ENCODE measurements at regions not wholly inside any gene's neighbourhood (a gene's known extent, or its start where the extent isn't known, plus 50 kb on each side); places are given as distances from the start of the nearest gene placed in this dataset.
"Not testable (repeated sequence)": the region's sequence is repeated elsewhere in the genome, so short reads cannot be mapped to it uniquely, and the experiment has no call there.

DNA sequence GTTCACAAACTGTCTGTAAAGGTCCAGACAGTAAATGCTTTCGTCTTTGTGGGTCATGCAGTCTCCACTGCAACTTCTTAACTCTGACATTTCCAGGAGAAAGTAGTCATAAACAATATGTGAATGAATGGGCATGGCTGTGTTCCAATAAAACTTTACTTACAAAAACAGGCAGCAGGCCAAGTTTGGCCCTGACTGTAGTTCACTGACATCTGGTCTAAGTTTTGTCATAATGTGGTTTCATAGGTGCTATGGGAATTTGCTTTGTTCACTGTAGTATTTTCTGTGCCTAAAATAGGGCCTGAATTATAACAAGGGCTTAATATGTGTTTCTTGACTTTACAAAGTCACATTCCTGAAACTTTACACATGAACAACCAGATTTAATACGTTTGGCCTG, 186.0 kb upstream of the KBTBD8 start:
- no peak for DNase-seq

DNA sequence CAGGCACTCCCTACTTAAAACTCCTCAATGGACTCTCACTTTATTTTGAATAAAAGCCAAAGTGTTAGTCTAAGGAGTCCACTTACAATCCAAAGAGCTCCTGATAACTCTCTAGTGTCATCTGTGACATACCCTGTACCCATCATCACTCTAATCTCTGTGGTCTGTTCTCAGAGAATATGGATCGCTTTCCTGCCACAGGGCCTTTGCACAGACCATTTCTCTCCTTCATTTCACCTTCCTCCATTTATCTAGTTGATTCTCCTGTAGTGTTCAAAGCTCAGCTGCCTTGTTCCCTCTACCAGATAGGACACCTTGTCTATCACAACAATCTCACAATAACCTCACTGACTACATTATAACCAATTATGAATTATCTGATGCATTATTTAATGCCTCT, 185.4 kb upstream of the KBTBD8 start:
- DNase-seq = no peak

DNA sequence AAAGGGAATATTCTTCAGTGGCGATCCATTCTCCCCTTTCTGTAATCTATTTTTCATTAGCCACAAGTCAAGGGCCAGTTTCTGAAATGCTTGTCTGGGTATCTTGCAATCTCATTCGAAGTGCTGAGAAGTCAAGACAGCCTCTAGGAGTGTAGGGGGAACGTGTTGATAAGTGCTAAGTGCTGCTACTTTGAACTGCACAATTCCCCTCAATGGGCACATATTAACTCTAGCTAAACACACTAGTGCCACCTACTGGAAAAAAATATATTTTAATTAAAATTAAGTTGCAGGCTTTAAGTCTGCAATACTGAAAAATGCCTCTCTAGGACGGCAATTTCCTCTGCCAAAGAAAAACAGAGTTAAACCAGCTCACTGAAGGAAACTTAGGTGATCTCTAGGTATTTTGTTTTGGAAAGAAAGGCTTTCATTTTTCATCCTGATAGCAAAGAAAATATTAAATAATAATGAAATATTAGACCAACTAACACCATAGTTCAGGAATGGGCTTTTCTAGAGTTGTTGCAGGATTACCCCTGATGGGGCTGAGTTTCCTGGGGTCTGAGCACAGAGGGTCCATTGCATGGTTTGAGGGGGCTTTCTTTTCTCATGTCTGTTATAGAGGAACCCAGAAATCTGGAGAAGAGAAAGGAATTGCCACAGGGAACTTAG, 181.9 kb upstream of the KBTBD8 start:
- DNase-seq = peak; percentile 41

DNA sequence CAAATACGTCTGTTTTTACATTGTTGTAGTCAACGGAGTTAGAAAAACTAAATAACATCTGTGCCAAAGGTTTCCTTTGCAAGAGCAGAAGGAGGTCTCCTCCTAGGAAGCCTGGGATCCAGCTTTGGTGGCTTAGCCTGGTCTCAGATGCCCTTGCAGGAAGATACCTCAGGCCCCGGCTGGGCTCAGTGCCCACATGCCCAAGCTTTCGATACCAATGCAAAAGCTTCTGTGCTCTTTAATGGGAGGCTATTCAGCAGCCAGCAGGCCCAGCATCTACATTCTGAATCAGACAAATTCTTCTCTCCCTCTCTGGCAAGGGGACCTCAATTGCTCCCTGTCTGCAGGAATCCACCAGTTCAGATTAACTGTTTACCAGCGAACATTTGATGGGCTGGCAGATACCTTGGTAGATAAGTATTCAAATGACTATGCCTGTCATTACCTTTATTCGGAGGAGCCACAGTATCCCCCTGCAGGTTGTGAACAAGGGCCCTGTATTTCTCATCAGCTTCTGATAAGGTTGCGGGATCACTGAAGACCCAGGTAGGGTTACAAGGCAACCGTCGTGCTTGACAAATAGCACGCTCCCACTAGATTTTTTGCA, 180.1 kb upstream of the KBTBD8 start:
- DNase-seq = no peak

DNA sequence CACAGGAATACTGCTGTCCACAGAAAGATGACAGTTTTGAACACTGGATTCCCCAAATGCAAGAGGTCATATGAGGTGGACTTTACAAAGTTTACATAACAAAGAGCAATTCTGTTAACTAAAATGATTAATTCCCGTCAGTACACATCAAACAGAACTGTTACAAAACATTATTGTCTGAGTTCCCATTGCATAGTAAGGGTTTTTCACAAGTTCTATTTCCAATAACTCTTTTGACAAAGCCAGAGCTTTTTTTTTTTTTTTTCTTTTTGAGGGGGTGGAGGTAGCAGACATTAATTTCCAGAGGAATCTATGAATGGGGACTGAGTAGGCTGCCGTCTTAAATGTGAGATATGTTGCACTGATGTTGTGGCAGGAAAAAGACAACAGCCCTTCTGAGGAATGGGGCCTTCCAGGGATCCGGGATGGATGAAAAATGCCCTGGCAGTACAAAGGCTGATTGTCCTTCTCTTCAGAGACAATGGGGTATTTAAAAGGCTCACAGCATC, 178.1 kb upstream of the KBTBD8 start:
- DNase-seq = no peak

DNA sequence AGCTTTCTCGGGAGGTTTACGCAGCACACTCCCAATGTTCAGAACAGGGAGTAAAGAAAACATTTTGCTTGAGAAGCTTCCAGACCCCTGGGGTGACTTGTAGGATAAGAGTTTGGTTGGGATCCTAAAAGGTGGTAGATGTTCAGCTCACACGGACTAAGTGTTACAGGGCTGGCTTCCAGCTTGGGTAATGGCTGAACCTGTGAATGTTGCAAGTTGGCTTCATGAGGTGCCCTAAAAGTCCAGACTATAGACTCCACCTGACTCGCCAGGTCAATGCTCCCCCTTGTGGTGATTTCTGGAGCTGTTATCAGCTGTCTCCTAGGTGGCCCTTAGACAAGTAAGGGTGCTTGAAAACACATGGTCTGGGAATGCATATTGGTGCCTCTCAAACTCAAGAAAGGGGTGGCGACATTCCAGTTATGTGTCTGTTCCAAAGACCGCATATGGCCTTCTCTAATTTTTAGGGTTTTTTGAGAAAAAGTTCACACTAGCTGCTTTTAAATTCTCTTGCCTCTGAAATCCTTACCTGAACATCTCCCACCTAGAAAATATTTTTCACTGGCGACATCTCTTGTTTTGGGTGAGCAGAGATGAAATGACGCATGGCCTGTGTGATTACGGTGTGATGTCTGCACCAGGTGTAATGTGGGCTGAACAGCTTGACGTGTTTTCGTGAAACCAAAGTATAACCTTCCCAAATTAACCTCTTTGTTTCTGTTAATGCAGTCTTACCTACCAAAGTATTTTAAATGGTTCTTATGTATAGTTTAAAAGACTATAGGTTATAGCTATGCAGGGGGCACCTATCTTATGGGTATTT, 175.7 kb upstream of the KBTBD8 start:
- peak; percentile 7 for DNase-seq

DNA sequence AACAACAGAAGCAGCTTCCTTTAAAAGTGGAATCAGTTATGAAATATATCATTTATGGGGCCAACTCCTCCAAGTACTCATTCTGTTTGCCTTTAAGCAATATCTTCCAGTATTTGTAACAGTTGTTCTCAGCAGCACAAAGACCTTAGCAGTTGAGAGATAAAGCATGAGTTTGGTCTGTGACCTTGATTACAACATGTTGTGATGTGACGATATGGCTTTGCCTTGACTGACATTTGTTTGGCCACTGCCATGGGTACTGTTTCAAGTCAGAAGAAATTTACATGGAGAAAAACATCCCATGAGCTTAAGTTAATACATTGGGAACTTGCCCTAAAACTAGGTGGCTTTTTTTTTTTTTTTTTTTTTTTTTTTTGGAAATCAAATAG, 175.1 kb upstream of the KBTBD8 start:
- no peak for DNase-seq

DNA sequence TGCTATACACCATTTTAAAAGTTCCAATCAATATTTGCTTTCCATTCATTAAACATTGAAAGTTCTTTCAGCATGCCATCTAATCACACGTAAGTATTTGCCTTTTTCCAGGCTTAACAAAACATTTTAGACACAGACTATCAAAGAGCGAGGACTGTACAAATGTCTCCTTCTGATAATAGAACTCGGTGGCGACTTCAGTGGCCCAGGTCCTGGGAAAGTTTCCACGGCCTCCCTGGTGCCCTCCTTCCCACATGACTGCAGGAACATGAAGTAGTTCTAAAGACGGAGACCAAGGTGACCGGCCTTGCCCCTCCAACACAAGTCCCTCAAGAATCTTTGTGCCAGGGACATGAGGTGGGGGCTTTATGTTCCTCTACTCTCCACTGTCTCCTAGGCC, 174.6 kb upstream of the KBTBD8 start:
- no peak for DNase-seq

DNA sequence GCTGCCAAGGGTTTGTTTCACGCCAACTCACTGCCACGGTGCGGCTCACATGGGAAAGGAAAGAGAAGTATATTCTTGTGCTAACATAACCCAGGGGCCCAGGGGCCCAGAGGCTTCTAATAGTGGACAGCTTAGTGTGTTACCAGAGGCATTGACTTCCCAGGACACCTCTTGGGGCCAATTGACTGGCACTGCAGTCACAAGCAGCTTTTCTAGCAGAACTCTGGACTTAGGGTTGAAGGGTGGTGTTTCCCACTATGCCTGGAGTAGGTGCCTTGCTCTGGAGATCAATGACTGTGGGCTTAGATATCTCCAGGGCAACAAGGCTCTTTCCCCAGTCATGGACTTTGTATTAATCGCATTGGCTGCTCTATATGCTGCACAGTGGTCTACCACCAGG, 172.7 kb upstream of the KBTBD8 start:
- no peak for DNase-seq

DNA sequence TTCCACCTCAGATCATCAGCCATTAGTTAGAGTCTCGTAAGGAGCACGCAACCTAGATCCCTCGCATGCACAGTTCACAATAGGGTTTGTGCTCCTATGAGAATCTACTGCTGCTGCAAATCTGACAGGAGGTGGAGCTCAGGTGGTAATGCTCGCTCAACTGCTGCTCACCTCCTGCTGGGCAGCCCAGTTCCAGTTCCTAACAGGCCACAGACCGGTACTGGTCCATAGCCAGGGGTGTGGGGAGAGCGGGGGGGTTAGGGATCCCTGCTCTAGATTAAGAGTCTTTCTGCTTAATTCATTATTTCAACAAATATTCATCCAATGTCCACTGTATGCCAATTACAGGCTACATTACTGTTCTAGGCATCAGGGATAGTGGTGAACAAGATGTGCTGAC, 170.4 kb upstream of the KBTBD8 start:
- DNase-seq = no peak

DNA sequence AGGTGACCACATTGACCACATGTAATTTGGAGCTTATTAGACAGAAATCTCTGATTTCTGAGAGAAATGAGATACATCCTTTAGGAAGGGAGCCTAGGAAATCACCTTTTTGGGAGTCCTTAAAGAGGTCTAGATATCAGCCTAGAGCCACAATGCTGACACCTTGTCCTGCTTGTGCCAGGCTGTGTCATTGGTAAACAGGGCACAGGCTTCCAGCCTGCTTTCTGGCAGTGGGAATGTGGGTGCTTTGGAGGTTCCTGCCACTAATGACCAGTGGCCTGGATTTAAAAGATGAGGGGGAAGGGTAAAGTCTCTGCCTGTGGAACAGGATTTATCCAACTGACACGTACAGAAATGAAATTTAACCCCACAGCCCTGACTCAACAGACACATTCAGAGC, 169.8 kb upstream of the KBTBD8 start:
- no peak for DNase-seq

DNA sequence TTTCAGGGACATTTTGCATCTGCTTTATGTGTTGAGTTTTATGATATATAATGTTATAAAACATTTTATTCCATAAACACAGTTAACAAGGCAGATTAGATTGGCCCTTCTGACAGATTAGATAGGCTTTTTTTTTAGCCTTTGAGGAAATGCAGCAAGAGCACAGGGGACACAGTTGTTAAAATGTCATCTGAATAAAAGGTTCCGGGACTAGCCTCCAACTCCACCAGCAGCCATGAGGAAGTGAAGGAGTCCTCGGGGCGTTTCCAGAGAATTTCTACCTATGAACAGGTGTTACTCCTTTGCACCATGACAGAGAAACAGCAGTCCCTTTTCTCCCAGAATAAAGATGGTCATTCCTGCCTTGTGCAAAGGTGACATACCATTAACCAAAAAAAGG, 167.8 kb upstream of the KBTBD8 start:
- DNase-seq = no peak

DNA sequence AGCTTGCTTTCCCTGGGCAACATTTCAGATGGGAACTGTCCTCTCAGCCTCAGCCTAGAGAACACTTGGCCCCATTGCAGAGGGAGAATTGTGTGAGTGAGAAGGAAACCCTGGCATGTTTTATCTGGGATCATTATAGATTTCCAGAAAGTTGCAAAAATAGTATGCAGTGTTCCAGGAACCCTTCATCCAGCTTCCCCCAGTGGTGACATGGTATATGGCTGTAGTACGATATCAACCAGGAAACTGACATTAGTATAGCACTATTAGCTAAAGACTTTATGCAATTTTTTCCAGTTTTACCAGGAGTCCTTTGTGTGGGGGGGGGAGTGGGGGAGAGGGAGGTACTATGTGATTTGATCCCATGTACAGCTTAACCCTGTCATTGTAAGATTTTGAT, 166.2 kb upstream of the KBTBD8 start:
- DNase-seq = no peak

DNA sequence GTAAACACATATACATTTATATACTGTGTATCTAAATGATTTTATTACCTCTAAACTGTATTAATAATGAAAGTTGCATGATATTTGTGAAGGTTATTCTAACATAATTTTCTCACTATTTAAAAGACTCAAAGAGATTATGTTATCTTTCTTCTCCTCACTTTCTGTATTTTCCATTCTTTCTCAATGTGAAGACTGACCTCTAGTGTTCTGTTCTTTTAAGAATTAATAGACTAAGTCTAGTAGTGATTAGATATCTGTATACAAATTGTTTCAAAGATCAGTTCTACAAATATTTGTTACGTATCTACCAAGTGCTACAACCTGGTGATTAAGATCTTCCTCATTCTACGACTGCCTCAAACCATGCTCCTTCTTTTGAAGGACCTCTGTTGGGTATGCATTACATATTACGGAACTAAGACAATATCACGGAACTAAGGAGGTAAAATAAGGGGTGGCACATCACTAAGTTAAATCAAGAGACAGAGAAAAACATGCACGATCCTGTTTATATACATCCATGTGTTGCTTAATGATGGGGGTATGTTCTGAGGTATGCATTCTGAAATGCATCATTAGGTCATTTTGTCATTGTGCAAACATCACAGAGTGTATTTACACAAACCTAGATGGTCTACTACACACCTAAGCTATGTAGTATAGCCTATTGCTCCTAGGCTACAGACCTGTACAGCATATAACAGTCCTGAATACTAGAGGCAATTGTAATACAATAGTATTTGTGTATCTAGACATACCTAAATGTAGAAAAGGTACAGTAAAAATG, 161.5 kb upstream of the KBTBD8 start:
- DNase-seq = no peak

DNA sequence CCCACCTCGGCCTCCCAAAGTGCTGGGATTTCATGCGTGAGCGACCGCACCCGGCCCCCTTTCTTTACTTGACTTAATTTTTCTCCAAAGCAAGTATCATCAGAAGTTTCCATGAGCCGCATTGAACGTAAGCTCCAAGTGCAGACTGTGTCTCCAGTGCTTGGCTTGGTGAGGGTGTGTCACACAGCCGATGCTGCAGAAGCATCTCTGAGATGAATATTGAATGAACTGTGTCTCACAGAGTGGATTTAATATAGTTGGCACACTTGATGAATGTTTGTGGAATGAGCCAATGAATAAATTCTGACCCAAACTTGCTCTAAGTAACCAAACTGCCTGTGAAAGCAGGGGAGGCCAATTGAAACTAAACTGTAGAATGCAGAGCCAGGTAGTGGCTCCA, 159.4 kb upstream of the KBTBD8 start:
- no peak for DNase-seq

DNA sequence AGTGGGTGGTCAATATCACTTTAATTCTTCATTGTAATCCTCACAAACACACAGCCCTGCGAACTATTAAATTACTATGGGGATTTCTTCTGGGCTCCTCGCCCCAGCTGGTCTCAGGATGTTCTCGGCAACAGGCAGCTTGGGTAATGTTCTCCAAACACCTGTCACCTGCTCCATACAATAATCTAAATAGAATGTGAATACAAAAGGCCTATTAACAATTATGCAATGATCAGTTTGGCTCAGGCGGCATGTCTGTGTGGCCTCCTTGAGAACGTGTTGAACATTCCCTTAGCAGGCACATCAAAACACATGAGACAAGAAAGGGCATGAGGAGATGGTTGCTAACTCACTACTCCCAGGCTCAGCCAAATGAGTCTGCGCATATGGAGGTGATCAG, 158.6 kb upstream of the KBTBD8 start:
- DNase-seq = no peak

DNA sequence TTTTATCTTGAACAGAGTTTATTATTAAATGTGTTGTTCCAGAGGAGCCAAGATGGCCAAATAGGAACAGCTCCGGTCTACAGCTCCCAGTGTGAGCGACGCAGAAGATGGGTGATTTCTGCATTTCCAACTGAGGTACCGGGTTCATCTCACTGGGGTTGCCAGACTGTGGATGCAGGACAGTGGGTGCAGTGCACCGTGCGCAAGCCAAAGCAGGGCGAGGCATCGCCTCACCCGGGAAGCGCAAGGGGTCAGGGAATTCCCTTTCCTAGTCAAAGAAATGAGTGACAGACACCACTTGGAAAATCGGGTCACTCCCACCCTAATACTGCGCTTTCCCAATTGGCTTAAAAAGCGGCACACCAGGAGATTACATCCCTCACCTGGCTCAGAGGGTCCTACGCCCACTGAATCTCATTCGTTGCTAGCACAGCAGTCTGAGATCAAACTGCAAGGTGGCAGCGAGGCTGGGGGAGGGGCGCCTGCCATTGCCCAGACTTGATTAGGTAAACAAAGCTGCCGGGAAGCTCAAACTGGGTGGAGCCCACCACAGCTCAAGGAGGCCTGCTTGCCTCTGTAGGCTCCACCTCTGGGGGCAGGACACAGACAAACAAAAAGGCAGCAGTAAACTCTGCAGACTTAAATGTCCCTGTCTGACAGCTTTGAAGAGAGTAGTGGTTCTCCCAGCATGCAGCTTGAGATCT, 155.2 kb upstream of the KBTBD8 start:
- DNase-seq = not testable (repeated sequence)

DNA sequence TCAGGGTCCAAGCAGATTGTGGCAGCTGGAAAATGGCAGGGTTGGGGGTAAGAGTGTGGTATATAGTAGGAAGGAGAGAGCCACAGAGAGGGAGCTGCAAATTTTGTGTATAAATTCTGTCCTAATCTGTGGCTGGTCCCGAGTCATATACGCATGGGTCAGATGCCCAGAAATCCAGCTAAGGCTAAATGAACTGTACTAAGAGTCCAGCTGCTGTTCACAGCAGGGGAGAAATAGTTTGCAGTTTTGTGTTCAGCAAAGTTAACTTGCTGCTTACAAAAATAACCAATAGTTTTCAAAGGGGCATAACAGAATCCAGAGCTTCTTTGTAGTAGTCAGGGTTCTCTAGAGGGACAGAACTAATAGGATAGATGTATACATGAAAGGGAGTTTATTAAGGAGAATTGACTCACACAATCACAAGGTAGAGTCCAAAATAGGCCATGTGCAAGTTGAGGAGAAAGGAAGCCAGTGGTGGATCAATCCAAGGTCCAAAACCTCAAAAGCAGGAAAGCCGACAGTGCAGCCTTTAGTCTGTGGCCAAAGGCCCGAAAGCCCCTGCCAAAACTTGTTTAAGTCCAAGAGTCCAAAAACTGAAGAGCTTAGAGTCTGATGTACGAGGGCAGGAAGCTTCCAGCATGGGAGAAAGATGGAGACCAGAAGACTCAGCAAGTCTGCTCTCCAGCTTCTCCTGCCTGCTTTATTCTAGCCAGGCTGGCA, 146.1 kb upstream of the KBTBD8 start:
- no peak for DNase-seq

DNA sequence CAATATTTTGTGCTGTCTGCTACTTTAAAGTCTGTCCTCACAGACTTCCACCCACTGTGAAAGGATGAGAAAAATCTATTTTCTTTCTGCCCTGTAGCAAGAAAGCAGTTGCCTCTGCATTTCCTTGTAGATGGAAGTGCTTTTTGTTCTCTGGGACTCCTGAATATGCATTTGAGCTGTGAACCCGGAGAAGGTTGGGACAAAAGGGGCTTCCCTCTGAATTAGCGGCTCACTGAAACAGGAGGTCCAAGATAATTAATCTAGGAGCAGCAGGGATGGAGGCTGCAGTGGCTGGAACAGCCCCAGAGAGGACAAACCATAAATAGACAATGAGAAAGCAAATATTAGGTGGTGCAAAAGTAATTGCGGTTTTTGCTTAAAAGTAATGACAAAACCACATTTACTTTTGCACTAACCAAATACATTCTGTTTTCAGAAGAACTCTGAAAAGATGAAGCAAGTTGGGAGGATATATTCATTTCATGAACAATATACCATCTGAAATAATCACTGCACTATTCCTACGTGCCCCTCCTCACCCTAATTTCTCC, 143.4 kb upstream of the KBTBD8 start:
- no peak for DNase-seq

DNA sequence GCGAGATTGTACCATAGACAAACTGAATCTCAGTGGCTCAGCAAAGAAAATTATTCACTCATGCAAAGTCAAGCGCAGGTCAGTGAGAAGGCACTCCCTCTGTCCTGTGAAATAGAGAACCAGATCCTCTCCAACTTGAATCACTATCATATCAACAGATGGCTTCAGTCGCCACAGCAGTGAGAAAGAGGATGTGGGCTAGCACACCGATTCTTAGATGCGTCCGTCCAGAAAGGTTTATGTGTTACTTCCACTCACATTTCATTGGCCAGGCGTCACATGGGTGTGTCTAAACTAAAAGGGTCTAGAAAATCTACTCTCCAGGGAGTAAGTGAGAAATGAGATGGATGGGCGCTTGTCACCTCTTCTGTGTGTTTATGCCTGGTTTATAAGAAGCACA, 141.6 kb upstream of the KBTBD8 start:
- DNase-seq = no peak

DNA sequence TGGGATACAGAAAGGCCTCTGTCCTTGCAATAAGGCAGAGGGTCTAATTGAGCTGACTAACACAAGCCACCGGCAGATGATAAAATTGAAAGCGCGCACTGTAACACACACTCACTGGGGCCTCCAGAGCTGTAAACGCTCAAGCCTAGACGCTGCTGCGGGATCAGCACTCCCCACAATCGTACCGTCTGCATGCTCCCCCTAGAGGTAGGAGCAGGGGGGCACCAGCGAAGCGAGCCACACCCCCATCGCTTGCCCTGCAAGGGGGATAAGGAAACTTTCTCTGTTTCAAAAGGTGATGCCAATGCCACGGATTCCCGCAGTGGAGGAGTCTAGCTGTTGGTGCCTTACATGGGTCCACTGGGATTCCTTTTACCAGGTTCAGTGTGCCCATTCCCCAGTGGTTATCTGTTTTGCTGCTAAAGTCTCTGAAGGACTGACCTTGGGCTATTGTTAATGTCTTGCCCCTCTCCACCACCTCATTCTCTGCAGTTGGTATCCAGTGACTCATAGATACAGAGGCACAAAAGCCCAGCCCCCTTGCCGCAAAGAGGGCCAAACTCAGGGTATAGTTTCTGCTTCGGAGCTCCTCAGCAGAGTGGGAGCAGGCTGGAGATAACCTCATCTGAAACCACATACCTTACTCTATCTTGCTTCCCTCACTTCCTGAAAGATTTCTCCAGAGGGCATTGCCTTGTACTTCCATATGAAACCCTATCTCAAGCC, 139.3 kb upstream of the KBTBD8 start:
- DNase-seq = no peak
